ENCODE measurements at regions not wholly inside any gene's neighbourhood (a gene's known extent, or its start where the extent isn't known, plus 50 kb on each side); places are given as distances from the start of the nearest gene placed in this dataset.

- TF ChIP-seq RERE (CRISPR knock-in tag; IDR thresholded peaks at IDR 0.05; ENCODE audit: borderline replicate concordance) (no peak), RFX1 (IDR thresholded peaks at IDR 0.05) (no peak), ZNF644 (tag; IDR thresholded peaks at IDR 0.05; ENCODE audit: low read depth) (no peak), TAF7 (tag; IDR thresholded peaks at IDR 0.05) (no peak), MED1 (CRISPR knock-in tag; IDR thresholded peaks at IDR 0.05; ENCODE audit: borderline replicate concordance) (no peak), ZNF124 (CRISPR knock-in tag; IDR thresholded peaks at IDR 0.05) (no peak), ZBTB12 (CRISPR knock-in tag; IDR thresholded peaks at IDR 0.05) (no peak)
Measured at GRCh38 chr2:225334514-225334913, 65.0 kb upstream of the NYAP2 start (continued).
